Stimulated activated CD8-positive, alpha-beta memory T cell treated with anti-CD3 and anti-CD28 coated beads, Interleukin-12 subunit alpha, Interleukin-12 subunit beta, amount 100 ng/mL, for 24 hours (primary cell): ENCODE measurements at regions not wholly inside any gene's neighbourhood (a gene's known extent, or its start where the extent isn't known, plus 50 kb on each side); places are given as distances from the start of the nearest gene placed in this dataset.

Experiments
- DNase-seq: peaks from one replicate; pipeline ENCODE4 v3.0.0-alpha.2; 2020; ENCODE audit errors: extremely low read depth

GRCh38 chr3:177597311-177598096, 400.2 kb upstream of the TBL1XR1 start:
- DNase-seq: no peak

- DNase-seq: no peak
Observed at GRCh38 chr3:177598097-177598833, 401.0 kb upstream of the TBL1XR1 start.

- DNase-seq: no peak
Observed at GRCh38 chr3:177599326-177599725, 402.0 kb upstream of the TBL1XR1 start.

- no peak for DNase-seq
Observed at GRCh38 chr3:177599837-177600236, 402.6 kb upstream of the TBL1XR1 start.

GRCh38 chr3:177600411-177600810, 403.1 kb upstream of the TBL1XR1 start:
- no peak for DNase-seq

DNA sequence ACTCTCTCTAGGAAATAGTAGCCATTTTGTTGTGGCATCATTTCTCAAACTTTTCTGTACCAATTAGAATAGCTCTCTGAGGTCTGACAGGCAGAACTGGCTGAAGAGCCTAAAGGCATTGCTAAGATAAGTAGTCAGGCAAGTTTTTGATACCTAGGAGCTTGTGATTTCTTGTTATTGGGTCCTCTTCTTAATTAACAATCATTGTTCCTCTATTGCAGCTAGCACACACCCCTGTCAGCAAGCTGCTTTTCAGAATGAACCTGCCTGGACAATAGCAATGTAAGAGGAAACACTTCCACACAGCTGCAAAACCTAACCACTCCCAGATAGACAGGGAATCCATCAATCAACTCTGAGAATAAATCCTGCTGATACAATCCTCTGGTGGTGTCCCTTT, 403.9 kb upstream of the TBL1XR1 start:
- no peak for DNase-seq

GRCh38 chr3:177602601-177603147, 405.4 kb upstream of the TBL1XR1 start:
- no peak for DNase-seq

GRCh38 chr3:177603148-177603603, 405.9 kb upstream of the TBL1XR1 start:
- no peak for DNase-seq

DNA sequence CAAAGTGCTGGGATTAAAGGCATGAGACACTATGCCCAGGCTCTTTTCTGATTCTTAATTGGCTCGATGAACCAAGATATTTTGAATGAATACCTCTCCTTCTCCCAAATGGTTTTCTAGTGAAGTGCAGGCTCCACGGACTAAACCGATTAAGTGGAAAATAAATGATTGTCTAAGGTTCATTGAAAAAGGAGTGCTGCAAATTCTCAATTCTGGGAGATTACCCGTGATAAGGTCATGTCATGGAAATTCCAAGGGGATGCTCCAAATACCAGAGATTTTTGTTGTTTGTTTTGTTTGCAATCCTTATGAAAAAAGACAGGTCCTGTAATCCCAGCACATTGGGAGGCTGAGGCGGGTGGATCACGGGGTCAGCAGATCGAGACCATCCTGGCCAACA, 406.9 kb upstream of the TBL1XR1 start:
- DNase-seq: no peak

GRCh38 chr3:177606891-177607290, 409.6 kb upstream of the TBL1XR1 start:
- no peak for DNase-seq

DNA sequence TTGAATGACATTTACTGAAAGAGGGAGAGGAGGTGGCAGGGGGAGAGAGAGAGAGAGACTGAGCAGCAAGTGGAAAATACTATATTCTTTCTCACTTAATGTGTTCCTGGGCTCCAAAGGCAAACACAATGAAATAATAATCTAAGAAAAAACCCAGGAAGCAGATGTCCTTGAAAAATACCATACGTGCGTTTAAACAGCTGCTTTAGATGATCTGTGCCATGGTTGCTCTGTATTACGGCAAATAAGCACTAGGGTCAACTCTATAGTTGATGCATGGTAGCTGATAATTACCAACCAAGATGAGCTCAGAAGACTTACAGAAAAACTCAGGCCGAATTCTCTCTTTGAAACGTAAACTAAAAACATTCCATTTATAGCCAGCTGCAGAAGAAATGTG, 410.3 kb upstream of the TBL1XR1 start:
- no peak for DNase-seq

DNA sequence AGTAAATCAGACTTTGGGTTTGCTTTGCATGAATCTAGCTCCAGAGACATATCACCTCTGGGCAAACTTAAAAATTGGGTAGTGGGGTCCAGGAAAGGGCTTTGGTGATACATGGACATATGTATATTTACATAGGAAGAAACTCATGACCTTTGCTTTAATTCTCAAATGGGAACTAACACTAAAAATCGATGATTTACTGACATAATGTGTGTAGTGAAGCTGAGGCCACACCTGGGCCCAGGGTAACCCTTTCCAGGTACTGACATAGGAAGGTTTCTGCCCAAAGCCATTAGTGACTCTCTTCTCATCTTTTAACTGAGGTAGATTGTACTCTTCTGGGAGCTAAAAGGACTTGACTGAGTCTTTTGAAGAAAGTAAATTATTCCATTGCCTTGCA, 411.2 kb upstream of the TBL1XR1 start:
- DNase-seq: no peak

DNA sequence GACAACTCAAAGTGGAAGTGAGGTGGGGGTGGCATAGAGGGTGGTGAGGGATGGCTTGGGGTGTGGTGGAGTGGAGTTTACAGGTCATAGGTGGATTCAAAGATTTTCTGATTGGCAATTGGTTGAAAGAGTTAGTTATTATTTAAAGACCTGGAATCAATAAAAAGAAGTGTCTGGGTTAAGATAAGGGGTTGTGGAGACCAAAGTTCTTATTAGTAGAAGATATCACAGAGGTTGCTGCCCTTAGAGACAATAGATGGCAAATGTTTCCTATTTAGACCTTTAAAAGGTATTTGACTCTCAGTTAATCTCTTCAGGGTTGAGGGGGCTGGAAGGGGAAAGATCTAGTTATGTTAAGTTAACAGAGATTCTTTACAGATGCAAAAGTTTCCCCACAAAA, 412.3 kb upstream of the TBL1XR1 start:
- no peak for DNase-seq

DNA sequence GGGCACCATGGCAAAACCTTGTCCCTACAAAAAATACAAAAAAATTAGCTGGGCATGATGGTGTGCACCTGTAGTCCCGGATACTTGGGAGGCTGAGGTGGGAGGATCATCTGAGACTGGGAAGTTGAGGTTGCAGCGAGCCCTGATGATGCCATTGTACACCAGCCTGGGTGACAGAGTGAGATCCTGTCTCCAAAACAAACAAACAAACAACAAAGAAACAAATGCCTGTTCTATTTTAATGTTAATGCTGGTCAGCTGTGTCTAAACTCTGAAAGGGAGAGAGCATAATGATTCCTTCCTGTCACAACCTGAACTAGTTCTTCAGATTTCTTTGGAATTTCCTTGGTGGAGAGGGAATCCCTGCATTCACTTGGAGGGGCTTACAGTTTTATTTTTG, 413.0 kb upstream of the TBL1XR1 start:
- no peak for DNase-seq

DNA sequence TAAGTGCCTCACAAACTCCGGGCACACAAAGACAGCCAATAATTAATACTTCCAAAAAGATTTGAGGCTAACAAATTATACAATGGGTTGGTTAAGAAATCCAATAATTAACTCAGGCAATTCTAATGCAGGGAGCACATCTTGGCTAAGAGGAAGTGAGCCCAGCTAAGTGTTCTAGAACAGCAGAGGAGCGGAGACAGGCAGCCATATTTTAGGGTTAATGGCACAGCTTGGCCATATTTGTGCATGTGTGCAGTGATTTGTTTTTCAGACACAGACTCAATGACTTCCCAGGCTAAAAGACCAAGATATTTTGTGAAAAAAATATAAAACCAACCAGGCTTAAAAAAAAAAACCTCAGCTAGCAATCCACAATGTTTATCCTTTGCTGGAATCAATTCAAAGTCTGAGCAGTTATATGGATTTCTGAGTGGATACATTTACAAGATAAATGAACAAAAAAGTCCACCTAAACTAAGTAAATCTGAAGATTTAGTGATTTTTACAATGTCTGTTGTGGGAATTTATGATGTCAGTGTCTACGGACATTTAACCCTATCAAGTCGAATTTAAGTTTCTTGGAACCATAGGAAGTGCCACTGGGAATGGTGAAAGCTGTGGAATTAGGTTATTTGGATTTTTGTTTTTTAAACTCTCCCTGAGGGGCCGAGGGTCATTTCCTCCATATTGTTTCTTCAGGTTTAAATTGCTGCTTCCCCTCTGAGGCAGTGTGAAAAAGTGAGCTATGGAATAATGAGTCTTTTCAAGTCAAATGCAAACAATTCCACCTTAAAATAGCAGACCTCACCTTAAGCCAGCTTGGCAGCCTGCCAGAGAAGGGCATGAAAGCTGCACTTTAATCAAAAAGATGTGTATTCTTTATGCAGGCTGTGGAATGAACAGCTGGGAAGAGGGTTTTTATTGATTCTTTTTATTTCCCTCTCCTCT, 413.7 kb upstream of the TBL1XR1 start:
- DNase-seq: no peak

DNA sequence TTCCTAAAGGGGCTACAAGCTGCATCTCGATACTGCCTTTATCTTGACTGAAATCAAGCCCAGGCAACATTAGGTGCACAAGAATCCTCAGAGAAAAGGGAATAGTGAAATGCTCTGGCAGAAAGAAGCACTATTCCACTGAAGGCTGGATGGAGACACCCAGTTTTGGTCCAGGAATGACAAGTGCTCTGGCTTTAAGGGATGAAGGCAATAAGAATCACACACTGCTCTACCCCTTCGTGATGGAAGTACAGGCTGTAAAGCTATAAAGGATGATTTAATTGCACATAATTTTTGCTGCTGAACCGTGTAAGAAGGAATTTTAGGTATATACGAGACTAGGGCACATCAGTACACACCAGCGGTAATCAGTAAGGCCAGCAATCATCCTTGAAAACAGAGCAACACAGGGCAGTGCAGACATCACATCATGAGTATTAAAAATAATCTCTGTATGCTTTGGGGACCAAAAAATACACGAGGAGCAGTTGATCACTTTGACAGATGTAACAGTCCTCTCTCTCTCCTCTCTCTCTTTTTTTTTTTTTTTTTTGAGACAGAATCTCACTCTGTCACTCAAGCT, 414.6 kb upstream of the TBL1XR1 start:
- no peak for DNase-seq

DNA sequence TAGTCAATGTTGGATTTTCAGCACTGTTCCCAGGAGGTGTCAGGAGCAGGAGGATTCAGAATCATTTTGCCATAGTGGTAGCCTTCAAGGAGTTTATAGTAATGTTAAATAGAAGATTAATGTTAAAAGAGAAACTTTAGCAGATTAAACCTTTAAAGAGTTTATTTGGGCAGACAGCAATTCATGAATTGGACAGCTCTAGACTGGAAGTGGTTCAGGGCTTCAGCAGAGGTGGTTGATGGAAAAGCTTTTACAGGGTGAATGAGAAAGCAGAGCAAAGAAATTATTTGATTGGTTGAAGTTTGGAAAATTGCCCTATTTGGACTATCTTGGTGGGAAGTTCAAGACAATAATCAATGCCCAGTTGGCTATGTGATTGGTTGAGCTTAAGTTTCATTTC, 416.6 kb upstream of the TBL1XR1 start:
- DNase-seq: no peak

DNA sequence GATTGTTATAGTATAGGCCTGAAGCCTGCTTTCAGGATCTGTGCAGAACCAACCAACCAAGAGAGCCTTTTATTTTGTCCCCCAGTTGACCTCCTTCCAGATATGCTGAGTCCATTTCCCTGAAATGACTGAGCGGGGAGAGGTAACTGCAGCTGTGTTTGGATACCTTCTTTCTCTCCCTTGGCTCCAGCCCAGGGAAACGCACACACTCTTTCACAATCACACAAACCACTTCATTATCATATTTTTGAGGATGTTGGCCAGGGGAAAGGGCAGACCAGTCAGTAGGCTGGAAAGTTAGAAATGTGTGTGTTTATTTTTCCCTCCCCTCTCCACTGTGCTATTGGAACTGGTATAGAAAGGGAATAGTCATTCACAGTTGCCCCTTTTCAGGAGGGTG, 417.7 kb upstream of the TBL1XR1 start:
- DNase-seq: no peak

DNA sequence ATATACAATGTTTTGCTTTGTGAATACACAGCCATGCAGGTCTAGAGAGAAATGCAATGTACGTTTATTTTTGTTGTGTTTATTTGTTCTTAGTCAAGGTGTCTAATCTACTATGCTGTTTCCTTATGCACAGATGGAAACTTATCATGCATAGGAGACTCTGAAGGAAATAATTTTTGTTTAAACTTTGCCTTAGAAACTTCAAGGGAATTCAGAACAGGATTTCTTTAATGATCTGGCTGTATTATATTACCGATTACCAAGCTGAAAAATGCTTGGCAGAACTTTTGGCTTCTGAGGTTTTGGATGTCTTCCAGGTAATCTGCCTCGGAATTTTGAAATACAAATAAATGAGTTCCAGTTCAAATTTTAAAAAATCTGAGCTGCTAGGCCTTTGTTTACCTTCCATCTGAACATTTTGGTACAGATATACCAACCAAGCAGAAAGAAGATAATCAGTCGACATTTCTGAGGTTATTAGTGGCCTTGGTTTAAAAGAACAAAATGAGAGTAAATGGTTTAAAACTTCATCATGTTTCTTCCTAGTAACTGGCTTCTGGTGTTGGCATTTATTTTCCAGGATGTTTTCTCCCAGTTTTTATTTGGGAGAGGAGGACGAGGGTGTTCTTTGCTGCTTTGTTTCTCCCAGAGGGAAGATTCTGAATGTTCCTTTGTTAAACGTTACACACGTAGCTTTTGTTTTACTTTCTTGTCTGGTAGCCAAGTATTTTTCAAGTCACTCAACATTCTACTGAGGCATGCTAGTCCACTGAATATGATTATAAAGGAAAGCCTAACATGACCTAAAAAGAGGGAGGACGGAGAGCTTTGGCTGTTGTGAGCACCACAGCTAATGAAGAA, 421.8 kb upstream of the TBL1XR1 start:
- DNase-seq: no peak

- DNase-seq: no peak
Observed at GRCh38 chr3:177620073-177620472, 422.8 kb upstream of the TBL1XR1 start.

DNA sequence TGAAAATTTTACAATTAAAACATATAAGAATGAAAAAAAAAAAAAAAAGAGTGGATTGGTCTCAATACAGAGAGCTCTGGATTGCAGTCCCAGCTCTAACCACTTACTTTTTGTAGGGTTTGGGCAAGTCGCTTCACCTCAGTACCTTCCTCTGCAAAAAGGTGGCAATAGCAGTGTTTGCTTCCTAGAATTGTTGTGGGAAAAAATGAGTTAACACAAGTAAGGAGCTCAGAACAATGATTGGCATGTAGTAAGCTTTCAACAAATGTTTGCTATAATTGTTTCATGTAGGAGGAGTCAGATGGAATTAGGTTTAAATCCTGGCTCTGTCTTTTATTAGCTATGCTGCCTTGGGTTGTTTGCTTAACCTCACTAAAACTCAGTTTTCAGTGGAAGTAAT, 425.2 kb upstream of the TBL1XR1 start:
- no peak for DNase-seq
